ENCODE measurements at regions not wholly inside any gene's neighbourhood (a gene's known extent, or its start where the extent isn't known, plus 50 kb on each side); places are given as distances from the start of the nearest gene placed in this dataset.

DNA sequence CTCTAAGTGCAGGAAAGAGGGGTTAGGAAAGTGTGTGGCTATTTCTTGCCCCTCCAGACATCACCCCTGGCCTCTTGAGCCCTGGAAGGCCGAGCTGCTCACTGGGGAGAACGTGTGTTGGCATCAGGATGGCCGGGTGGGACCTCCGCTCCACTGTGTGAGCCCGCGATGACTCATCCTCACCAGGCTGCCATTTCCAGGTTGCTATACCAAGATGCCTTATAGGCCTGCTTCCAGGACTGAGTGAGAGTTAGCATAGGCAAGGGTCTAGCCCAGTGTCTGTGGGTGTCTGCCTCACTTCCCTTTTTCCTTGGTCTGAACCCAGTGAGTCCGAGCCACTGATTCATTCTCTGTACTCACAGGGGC lies 105.0 kb downstream of the MRPL14 start:
- no peaks in the 10 kb centered on the region for H3K9me3 ChIP-seq (ENCODE audit: insufficient read depth, low read depth, low read length)
- no peak overlapping the region for H2AFZ ChIP-seq (ENCODE audit: low read length)
- no peaks in the 10 kb centered on the region for H3K79me2 ChIP-seq (ENCODE audit: insufficient read depth, low read length)
- no peaks in the 10 kb centered on the region for H3K36me3 ChIP-seq (ENCODE audit: insufficient read depth, low read length)
- H3F3A ChIP-seq (ENCODE audit: low read depth), result no peaks in the 10 kb centered on the region
- H4K20me1 ChIP-seq (ENCODE audit: insufficient read depth, low read length, poor library complexity, severe bottlenecking), result no peaks in the 10 kb centered on the region
- no peak overlapping the region for H3K9ac ChIP-seq (ENCODE audit: low read depth, low read length, poor library complexity, severe bottlenecking)
- H3K4me2 ChIP-seq (ENCODE audit: low read depth, low read length, poor library complexity, severe bottlenecking), result no peak overlapping the region
- peaks cover 9% of the 10 kb centered on the region for H3K4me1 ChIP-seq (ENCODE audit: insufficient read depth, low read length, poor library complexity, severe bottlenecking)
- H3K4me3 ChIP-seq (ENCODE audit: low read length, poor library complexity, severe bottlenecking), result no peak overlapping the region
- no peaks in the 10 kb centered on the region for H3K27me3 ChIP-seq (ENCODE audit: insufficient read depth, low read length, poor library complexity, severe bottlenecking)
- H3K9me2 ChIP-seq (replicated peaks; ENCODE audit: low read depth, low read length), result no peaks in the 10 kb centered on the region
- TF ChIP-seq EZH2phosphoT487 (IDR thresholded peaks at IDR 0.05; ENCODE audit: borderline replicate concordance) (no peak), CTCF (conservative IDR thresholded peaks at IDR 0.05; ENCODE audit: low read length) (no peak)

DNA sequence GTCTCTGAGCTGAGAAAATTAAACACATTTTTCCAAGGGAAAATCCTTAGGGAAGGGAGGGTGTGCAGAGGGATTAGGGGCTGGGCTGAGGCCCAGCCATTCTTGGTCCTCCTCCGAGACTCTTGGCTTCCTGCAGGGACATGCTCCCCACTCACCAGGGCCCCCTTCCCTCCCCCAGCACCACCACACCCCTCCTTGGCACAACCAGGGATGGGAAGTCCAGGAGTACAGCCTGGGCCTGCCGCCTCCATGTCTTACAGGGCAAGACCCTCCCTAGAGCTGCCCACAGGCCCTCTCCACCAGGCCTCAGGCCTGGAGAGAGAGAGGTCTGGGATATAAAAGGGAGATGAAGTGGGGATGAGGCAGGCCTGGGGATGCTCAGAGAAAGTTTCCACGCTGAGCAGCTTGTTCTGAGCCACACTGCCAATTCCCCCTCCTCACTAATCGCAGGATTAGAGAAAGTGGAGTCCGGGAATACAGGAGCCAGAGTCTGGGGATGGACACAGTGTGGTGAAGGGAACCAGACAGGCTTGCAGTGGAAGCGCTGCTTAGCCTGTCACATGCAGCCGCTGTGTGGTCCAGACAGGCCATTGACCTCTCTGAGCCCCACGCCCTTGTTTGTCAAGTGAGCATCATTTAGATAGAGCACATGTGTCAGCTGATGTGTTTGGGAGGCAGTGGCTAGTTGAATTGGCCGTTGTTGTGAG lies 105.5 kb downstream of the MRPL14 start:
- Histone ChIP-seq H3K4me1 (ENCODE audit: insufficient read depth, low read length, poor library complexity, severe bottlenecking) (peaks cover 9% of the 10 kb centered on the region), H3K27me3 (ENCODE audit: insufficient read depth, low read length, poor library complexity, severe bottlenecking) (no peaks in the 10 kb centered on the region), H3K4me2 (ENCODE audit: low read depth, low read length, poor library complexity, severe bottlenecking) (no peak overlapping the region), H3K36me3 (ENCODE audit: insufficient read depth, low read length) (no peaks in the 10 kb centered on the region), H3K79me2 (ENCODE audit: insufficient read depth, low read length) (no peaks in the 10 kb centered on the region), H3K9me3 (ENCODE audit: insufficient read depth, low read depth, low read length) (no peaks in the 10 kb centered on the region), H3K9ac (ENCODE audit: low read depth, low read length, poor library complexity, severe bottlenecking) (no peak overlapping the region), H3K9me2 (replicated peaks; ENCODE audit: low read depth, low read length) (no peaks in the 10 kb centered on the region), H3F3A (ENCODE audit: low read depth) (no peaks in the 10 kb centered on the region), H4K20me1 (ENCODE audit: insufficient read depth, low read length, poor library complexity, severe bottlenecking) (no peaks in the 10 kb centered on the region), H3K4me3 (ENCODE audit: low read length, poor library complexity, severe bottlenecking) (no peak overlapping the region), H2AFZ (ENCODE audit: low read length) (no peak overlapping the region)
- TF ChIP-seq EZH2phosphoT487 (IDR thresholded peaks at IDR 0.05; ENCODE audit: borderline replicate concordance) (no peak), CTCF (conservative IDR thresholded peaks at IDR 0.05; ENCODE audit: low read length) (no peak)

DNA sequence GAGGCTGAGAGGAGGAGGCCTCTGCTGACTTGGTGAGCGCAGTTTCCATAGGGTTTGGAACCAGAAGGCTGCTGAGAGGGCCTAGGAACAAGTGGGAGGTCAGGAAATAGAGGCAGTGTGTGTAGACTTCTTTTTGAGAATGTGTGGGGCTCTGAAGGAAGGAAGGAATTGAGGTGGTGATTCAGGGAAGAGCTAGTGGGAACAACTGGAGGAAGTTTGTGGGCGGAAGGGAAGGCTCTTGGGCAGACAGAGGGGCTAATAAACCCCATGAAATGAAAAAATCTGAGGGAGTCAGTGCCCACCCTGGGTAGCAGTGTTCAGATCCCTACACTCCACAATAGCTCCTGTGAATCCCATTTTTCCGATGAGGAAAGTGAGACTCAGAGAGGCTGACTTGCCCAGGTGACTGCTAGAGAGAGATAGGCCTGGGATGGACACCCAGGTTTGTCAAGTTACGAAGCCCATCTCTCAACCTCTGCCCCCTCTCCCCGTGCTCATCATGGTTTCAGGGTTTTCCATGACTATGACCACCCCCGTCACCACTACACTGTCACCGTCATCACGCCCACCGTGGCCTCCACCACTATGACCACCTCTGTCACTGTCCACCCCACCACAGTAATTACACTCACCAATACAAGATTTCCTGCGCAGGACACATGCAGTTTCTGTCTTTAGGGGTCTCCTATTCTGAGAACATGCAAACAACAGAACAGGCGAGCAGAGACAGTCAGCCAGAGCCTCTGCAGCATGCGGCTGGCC lies 106.4 kb downstream of the MRPL14 start:
- no peaks in the 10 kb centered on the region for H3K27me3 ChIP-seq (ENCODE audit: insufficient read depth, low read length, poor library complexity, severe bottlenecking)
- no peaks in the 10 kb centered on the region for H3K9me2 ChIP-seq (replicated peaks; ENCODE audit: low read depth, low read length)
- TF ChIP-seq CTCF (conservative IDR thresholded peaks at IDR 0.05; ENCODE audit: low read length), result no peak
- no peaks in the 10 kb centered on the region for H3K79me2 ChIP-seq (ENCODE audit: insufficient read depth, low read length)
- no peak overlapping the region for H3K9ac ChIP-seq (ENCODE audit: low read depth, low read length, poor library complexity, severe bottlenecking)
- H3K36me3 ChIP-seq (ENCODE audit: insufficient read depth, low read length), result no peaks in the 10 kb centered on the region
- H3K4me2 ChIP-seq (ENCODE audit: low read depth, low read length, poor library complexity, severe bottlenecking), result no peak overlapping the region
- no peaks in the 10 kb centered on the region for H3K9me3 ChIP-seq (ENCODE audit: insufficient read depth, low read depth, low read length)
- no peaks in the 10 kb centered on the region for H3F3A ChIP-seq (ENCODE audit: low read depth)
- H3K4me1 ChIP-seq (ENCODE audit: insufficient read depth, low read length, poor library complexity, severe bottlenecking), result peaks cover 9% of the 10 kb centered on the region
- H4K20me1 ChIP-seq (ENCODE audit: insufficient read depth, low read length, poor library complexity, severe bottlenecking), result no peaks in the 10 kb centered on the region
- H2AFZ ChIP-seq (ENCODE audit: low read length), result no peak overlapping the region
- no peak overlapping the region for H3K4me3 ChIP-seq (ENCODE audit: low read length, poor library complexity, severe bottlenecking)
